ENCODE measurements at regions not wholly inside any gene's neighbourhood (a gene's known extent, or its start where the extent isn't known, plus 50 kb on each side); places are given as distances from the start of the nearest gene placed in this dataset.

GRCh38 chr4:186009976-186010375 lies 59.0 kb upstream of the TLR3 start:
- Histone ChIP-seq H3K9me3 (ENCODE audit: control insufficient read depth, insufficient read depth, low read depth, low read length) (no peaks in the 10 kb centered on the region), H3K4me1 (ENCODE audit: control insufficient read depth, insufficient read depth, low read length) (no peaks in the 10 kb centered on the region), H3K4me3 (ENCODE audit: low read depth, low read length) (no peak overlapping the region), H3K36me3 (ENCODE audit: control insufficient read depth in 2 of 2, insufficient read depth in 1 of 2, low read length in 2 of 2) (no peaks in the 10 kb centered on the region), H3K27ac (ENCODE audit: extremely low read depth, low read depth, low read length) (no peak overlapping the region)
- POLR2A ChIA-PET, result no interaction called here
- TF ChIP-seq ZFP37 (tag by site-specific recombination; IDR thresholded peaks at IDR 0.05), result no peak
- TF ChIP-seq KLF9 (tag by site-specific recombination; IDR thresholded peaks at IDR 0.05; ENCODE audit: low read depth), result no peak
- no peak for TF ChIP-seq ZNF280C (tag by site-specific recombination; IDR thresholded peaks at IDR 0.05)
- TF ChIP-seq, protein P1, sequence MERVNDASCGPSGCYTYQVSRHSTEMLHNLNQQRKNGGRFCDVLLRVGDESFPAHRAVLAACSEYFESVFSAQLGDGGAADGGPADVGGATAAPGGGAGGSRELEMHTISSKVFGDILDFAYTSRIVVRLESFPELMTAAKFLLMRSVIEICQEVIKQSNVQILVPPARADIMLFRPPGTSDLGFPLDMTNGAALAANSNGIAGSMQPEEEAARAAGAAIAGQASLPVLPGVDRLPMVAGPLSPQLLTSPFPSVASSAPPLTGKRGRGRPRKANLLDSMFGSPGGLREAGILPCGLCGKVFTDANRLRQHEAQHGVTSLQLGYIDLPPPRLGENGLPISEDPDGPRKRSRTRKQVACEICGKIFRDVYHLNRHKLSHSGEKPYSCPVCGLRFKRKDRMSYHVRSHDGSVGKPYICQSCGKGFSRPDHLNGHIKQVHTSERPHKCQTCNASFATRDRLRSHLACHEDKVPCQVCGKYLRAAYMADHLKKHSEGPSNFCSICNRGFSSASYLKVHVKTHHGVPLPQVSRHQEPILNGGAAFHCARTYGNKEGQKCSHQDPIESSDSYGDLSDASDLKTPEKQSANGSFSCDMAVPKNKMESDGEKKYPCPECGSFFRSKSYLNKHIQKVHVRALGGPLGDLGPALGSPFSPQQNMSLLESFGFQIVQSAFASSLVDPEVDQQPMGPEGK (tag by site-specific recombination; IDR thresholded peaks at IDR 0.05), result no peak
- no peak for TF ChIP-seq ZNF174 (tag by site-specific recombination; IDR thresholded peaks at IDR 0.05)
- TF ChIP-seq, protein P2, sequence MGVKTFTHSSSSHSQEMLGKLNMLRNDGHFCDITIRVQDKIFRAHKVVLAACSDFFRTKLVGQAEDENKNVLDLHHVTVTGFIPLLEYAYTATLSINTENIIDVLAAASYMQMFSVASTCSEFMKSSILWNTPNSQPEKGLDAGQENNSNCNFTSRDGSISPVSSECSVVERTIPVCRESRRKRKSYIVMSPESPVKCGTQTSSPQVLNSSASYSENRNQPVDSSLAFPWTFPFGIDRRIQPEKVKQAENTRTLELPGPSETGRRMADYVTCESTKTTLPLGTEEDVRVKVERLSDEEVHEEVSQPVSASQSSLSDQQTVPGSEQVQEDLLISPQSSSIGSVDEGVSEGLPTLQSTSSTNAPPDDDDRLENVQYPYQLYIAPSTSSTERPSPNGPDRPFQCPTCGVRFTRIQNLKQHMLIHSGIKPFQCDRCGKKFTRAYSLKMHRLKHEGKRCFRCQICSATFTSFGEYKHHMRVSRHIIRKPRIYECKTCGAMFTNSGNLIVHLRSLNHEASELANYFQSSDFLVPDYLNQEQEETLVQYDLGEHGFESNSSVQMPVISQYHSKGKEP (tag by site-specific recombination; IDR thresholded peaks at IDR 0.05), result no peak
- TF ChIP-seq ZNF626 (tag by site-specific recombination; IDR thresholded peaks at IDR 0.05), result no peak
- TF ChIP-seq ZNF707 (tag by site-specific recombination; IDR thresholded peaks at IDR 0.05), result no peak
- no peak for TF ChIP-seq ZNF544 (tag by site-specific recombination; IDR thresholded peaks at IDR 0.05)
- no peak for TF ChIP-seq TSHZ1 (tag by site-specific recombination; IDR thresholded peaks at IDR 0.05; ENCODE audit: borderline replicate concordance)
- TF ChIP-seq FEZF1 (tag by site-specific recombination; IDR thresholded peaks at IDR 0.05), result no peak
- no peak for TF ChIP-seq MZF1 (tag by site-specific recombination; IDR thresholded peaks at IDR 0.05; ENCODE audit: borderline replicate concordance)
- TF ChIP-seq SP2 (tag by site-specific recombination; IDR thresholded peaks at IDR 0.05), result no peak
- CTCF ChIA-PET, result interaction anchor here (0.5 to 0.7 kb wide), 2 partner anchors 322 to 1000 kb away, joined by 3 to 4 read pairs; no protein-coding TSS in a partner anchor

- H3K27ac ChIP-seq (ENCODE audit: extremely low read depth, low read depth, low read length), result no peak overlapping the region
- H3K9me3 ChIP-seq (ENCODE audit: control insufficient read depth, insufficient read depth, low read depth, low read length), result no peaks in the 10 kb centered on the region
- H3K4me1 ChIP-seq (ENCODE audit: control insufficient read depth, insufficient read depth, low read length), result no peaks in the 10 kb centered on the region
- ChIA-PET POLR2A (no interaction called here), CTCF (no interaction called here)
- H3K36me3 ChIP-seq (ENCODE audit: control insufficient read depth in 2 of 2, insufficient read depth in 1 of 2, low read length in 2 of 2), result no peaks in the 10 kb centered on the region
- TF ChIP-seq KLF10 (tag by site-specific recombination; IDR thresholded peaks at IDR 0.05) (no peak), ZBTB8A (tag by site-specific recombination; IDR thresholded peaks at IDR 0.05) (no peak), ZNF404 (tag by site-specific recombination; IDR thresholded peaks at IDR 0.05) (no peak), PRDM10 (tag by site-specific recombination; IDR thresholded peaks at IDR 0.05) (no peak), ZNF560 (tag by site-specific recombination; IDR thresholded peaks at IDR 0.05; ENCODE audit: borderline replicate concordance) (no peak), ZNF19 (tag by site-specific recombination; IDR thresholded peaks at IDR 0.05; ENCODE audit: low read depth) (no peak)
- H3K4me3 ChIP-seq (ENCODE audit: low read depth, low read length), result no peak overlapping the region
Observed at GRCh38 chr4:186010821-186011220, 58.1 kb upstream of the TLR3 start.
